Memory B cell (primary cell): ENCODE measurements at regions not wholly inside any gene's neighbourhood (a gene's known extent, or its start where the extent isn't known, plus 50 kb on each side); places are given as distances from the start of the nearest gene placed in this dataset.
"Not testable (repeated sequence)": the region's sequence is repeated elsewhere in the genome, so short reads cannot be mapped to it uniquely, and the experiment has no call there.

Source experiments
- ATAC-seq: fragments of 150-1000 bp; cut with Tn5 transposase; 2 replicates; pipeline ENCODE4 v1.10.0; 2021; ENCODE audit warnings: low read depth, mild to moderate bottlenecking, moderate library complexity
- DNase-seq, 2 donors: peaks; one replicate each; pipeline ENCODE4 v3.0.0; 2022; ENCODE audit warnings: low spot score in 2 of 2
- H3K27ac Mint-ChIP-seq: one replicate; pipeline ENCODE4 v1.8.0; 2022; ENCODE audit warnings: mild to moderate bottlenecking, moderate library complexity, mixed read lengths
- H3K27me3 Mint-ChIP-seq: one replicate; pipeline ENCODE4 v1.8.0; 2022; ENCODE audit warnings: mixed read lengths
- H3K36me3 Mint-ChIP-seq: one replicate; pipeline ENCODE4 v1.8.0; 2022; ENCODE audit warnings: mild to moderate bottlenecking, mixed read lengths
- H3K4me1 Mint-ChIP-seq: one replicate; pipeline ENCODE4 v1.8.0; 2022; ENCODE audit warnings: mixed read lengths
- H3K4me3 Mint-ChIP-seq: one replicate; pipeline ENCODE4 v1.8.0; 2022; ENCODE audit warnings: mild to moderate bottlenecking, moderate library complexity, mixed read lengths
- H3K9me3 Mint-ChIP-seq: one replicate; pipeline ENCODE4 v1.8.0; 2022; ENCODE audit warnings: mixed read lengths

DNA sequence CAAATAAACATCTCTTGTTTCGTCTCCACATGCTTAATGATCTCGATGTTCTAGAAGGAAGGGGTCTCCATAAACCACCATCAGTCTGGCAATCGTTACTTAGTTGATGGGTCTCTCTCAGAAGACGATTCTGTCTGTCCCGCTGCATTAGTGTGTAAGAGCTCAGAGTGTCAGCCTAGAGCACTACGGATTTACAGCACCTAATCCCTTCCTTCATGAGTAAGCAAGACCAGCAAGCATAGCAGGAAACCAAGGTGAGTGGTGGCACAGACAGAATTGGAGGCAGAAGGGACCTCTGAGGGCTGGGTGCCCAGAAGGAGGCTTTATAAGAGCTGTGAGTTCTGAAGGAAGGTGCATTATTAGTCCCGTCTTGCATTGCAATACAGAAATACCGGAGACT, 440.1 kb downstream of the RBFOX1 start:
- DNase-seq (no peak), ATAC-seq (no peak)
- peaks cover 15% of the 10 kb centered on the region for H3K9me3 Mint-ChIP-seq
- no peaks in the 10 kb centered on the region for H3K27me3 Mint-ChIP-seq
- H3K4me3 Mint-ChIP-seq: no peak overlapping the region
- H3K36me3 Mint-ChIP-seq: peaks cover 3% of the 10 kb centered on the region
- H3K4me1 Mint-ChIP-seq: no peaks in the 10 kb centered on the region
- H3K27ac Mint-ChIP-seq: no peak overlapping the region

DNA sequence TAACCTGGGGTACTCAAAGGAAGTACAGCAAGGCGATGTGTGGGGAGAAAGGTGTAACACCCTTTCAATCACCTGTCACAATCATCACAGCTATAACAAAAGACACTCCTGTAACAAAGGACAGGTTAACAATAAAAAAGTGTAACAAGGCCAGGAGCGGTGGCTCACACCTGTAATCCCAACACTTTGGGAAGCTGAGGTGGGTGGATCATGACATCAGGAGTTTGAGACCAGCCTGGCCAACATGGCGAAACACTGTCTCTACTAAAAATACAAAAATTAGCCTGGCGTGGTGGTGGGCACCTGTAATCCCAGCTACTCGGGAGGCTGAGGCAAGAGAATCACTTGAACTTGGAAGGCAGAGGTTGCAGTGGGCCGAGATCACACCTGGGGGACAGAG, 436.4 kb downstream of the RBFOX1 start:
- H3K9me3 Mint-ChIP-seq, H3K27me3 Mint-ChIP-seq, H3K27ac Mint-ChIP-seq, DNase-seq, ATAC-seq, H3K36me3 Mint-ChIP-seq, H3K4me1 Mint-ChIP-seq, H3K4me3 Mint-ChIP-seq: not testable (repeated sequence)

DNA sequence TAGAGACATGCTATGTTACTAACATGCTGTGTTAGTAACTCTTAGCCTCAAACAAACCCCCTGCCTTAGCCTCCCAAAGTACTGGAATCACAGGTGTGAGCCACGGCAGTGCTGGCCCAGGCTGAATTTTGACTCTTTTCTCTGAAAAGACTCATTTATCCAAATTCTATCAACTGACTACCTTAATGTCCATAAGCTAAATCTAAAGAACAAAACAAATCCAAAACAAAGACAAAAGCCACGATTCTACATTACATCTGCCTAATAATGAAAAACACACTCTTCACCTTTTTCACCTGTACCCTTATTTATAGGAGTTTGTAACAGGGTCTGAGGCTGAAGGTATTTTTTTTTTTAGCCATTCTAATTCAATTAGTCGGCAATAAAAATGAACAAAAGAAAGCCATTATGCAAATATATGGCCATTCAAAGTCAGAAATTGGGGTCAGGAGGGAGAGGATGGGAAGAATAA, 432.5 kb downstream of the RBFOX1 start:
- ATAC-seq: no peak
- Mint-ChIP-seq H3K4me1 (no peaks in the 10 kb centered on the region), H3K27ac (no peak overlapping the region), H3K9me3 (peaks cover 2% of the 10 kb centered on the region), H3K36me3 (no peaks in the 10 kb centered on the region), H3K27me3 (no peaks in the 10 kb centered on the region), H3K4me3 (no peak overlapping the region)
- no peak for DNase-seq

DNA sequence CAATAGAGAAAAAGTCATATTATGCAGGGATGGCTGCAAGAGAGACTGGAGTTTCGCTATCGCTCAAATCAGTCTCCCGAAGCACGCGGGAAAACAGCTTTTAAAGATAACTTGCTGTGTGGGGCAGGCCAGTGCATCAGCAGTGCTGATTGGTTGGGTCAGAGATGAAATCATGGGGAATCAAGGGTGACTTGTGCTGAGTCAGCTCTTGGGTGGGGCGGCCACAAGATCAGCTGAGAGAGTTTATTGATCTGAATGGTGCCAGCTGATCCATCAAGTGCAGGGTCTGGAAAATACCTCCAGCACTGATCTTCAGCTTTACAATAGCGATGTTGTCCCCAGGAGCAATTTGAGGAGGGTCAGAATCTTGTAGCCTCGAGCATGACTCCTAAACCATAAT, 430.5 kb downstream of the RBFOX1 start:
- Mint-ChIP-seq H3K4me3 (no peak overlapping the region), H3K4me1 (no peaks in the 10 kb centered on the region), H3K27me3 (no peaks in the 10 kb centered on the region), H3K36me3 (no peaks in the 10 kb centered on the region), H3K27ac (no peak overlapping the region), H3K9me3 (peaks cover 3% of the 10 kb centered on the region)
- no peak for ATAC-seq
- DNase-seq: no peak
